Liver (tissue), 8 donors: ENCODE measurements at regions not wholly inside any gene's neighbourhood (a gene's known extent, or its start where the extent isn't known, plus 50 kb on each side); places are given as distances from the start of the nearest gene placed in this dataset.

Experiments
- DNase-seq: peaks from one replicate; pipeline ENCODE4 v3.0.0-alpha.2; 2017; ENCODE audit warnings: low spot score
- H3K27ac ChIP-seq, 2 donors: one replicate each; pipeline ENCODE4 v1.7.0; 2013; ENCODE audit warnings: inconsistent platforms in 2 of 2, low read length in 2 of 2, control low read depth in 1 of 2, low read depth in 1 of 2, mild to moderate bottlenecking in 1 of 2
- H3K27me3 ChIP-seq, 4 donors: one replicate each; pipeline versions ENCODE4 v1.6.1 to v1.7.0; 2013; ENCODE audit warnings: low read length in 3 of 4, inconsistent platforms in 1 of 4, mild to moderate bottlenecking in 1 of 4, moderate library complexity in 1 of 4; ENCODE audit not compliant: control insufficient read depth in 4 of 4, insufficient read depth in 4 of 4
- H3K36me3 ChIP-seq, 4 donors: one replicate each; pipeline versions ENCODE4 v1.6.1 to v1.7.0; 2013; ENCODE audit warnings: low read length in 3 of 4, mild to moderate bottlenecking in 3 of 4, low read depth in 1 of 4, moderate library complexity in 1 of 4; ENCODE audit not compliant: control insufficient read depth in 4 of 4, insufficient read depth in 3 of 4
- H3K4me1 ChIP-seq, 4 donors: one replicate each; pipeline versions ENCODE4 v1.6.1 to v1.7.0; 2013; ENCODE audit warnings: low read length in 3 of 4, mild to moderate bottlenecking in 3 of 4, moderate library complexity in 1 of 4; ENCODE audit not compliant: control insufficient read depth in 4 of 4, insufficient read depth in 4 of 4
- H3K4me3 ChIP-seq, 3 donors: one replicate each; pipeline versions ENCODE4 v1.6.1 to v1.7.0; 2013; ENCODE audit warnings: low read length in 3 of 3, control low read depth in 1 of 3, low read depth in 1 of 3, mild to moderate bottlenecking in 1 of 3
- H3K9ac ChIP-seq, 2 donors: one replicate each; pipeline ENCODE4 v1.7.0; 2013; ENCODE audit warnings: low read length in 2 of 2, mild to moderate bottlenecking in 2 of 2, moderate library complexity in 2 of 2, control low read depth in 1 of 2, low read depth in 1 of 2
- H3K9me3 ChIP-seq, 4 donors: one replicate each; pipeline versions ENCODE4 v1.6.1 to v1.7.0; 2013; ENCODE audit warnings: low read length in 3 of 4; ENCODE audit not compliant: control insufficient read depth in 4 of 4
- ATF3 ChIP-seq: IDR thresholded peaks from 2 replicates; pipeline ENCODE4 v1.6.1; 2016; ENCODE audit warnings: antibody characterized with exemption
- CTCF ChIP-seq: fragments of 150-350 bp; IDR thresholded peaks from 2 replicates; pipeline ENCODE4 v1.5.1; 2017; ENCODE audit warnings: improper control_type of control experiment, low read depth, low read length; ENCODE audit not compliant: missing input control
- FOXA1 ChIP-seq: IDR thresholded peaks from 2 replicates; pipeline ENCODE4 v1.6.1; 2016; ENCODE audit warnings: antibody characterized with exemption
- FOXA2 ChIP-seq: IDR thresholded peaks from 2 replicates; pipeline ENCODE4 v1.6.1; 2016; ENCODE audit warnings: antibody characterized with exemption
- GABPA ChIP-seq, 2 donors: IDR thresholded peaks in 1 of 2; conservative IDR thresholded peaks in 1 of 2; 2 replicates each; pipeline ENCODE4 v1.6.1; 2016; ENCODE audit warnings: antibody characterized with exemption in 2 of 2, mild to moderate bottlenecking in 1 of 2, moderate library complexity in 1 of 2
- HNF4A ChIP-seq, 2 donors: conservative IDR thresholded peaks; 2 replicates each; pipeline ENCODE4 v1.6.1; 2016; ENCODE audit warnings: antibody characterized with exemption in 2 of 2, mild to moderate bottlenecking in 2 of 2
- JUND ChIP-seq, 2 donors: IDR thresholded peaks; 2 replicates each; pipeline ENCODE4 v1.6.1; 2016; ENCODE audit warnings: antibody characterized with exemption in 2 of 2
- MAX ChIP-seq: IDR thresholded peaks from 2 replicates; pipeline ENCODE4 v1.6.1; 2016; ENCODE audit warnings: antibody characterized with exemption
- NR2F2 ChIP-seq: IDR thresholded peaks from 2 replicates; pipeline ENCODE4 v1.6.1; 2016; ENCODE audit warnings: antibody characterized with exemption
- RAD21 ChIP-seq, 2 donors: IDR thresholded peaks; 2 replicates each; pipeline ENCODE4 v1.6.1; 2016; ENCODE audit warnings: antibody characterized with exemption in 2 of 2, mild to moderate bottlenecking in 2 of 2
- REST ChIP-seq: IDR thresholded peaks from 2 replicates; pipeline ENCODE4 v1.6.1; 2016; ENCODE audit warnings: antibody characterized with exemption, mild to moderate bottlenecking
- RXRA ChIP-seq, 2 donors: IDR thresholded peaks; 2 replicates each; pipeline ENCODE4 v1.6.1; 2017 to 2018; ENCODE audit warnings: antibody characterized with exemption in 2 of 2, mild to moderate bottlenecking in 1 of 2
- TAF1 ChIP-seq: conservative IDR thresholded peaks from 2 replicates; pipeline ENCODE4 v1.6.1; 2016; ENCODE audit warnings: antibody characterized with exemption, mild to moderate bottlenecking
- ZBTB33 ChIP-seq: IDR thresholded peaks from 2 replicates; pipeline ENCODE4 v1.6.1; 2016; ENCODE audit warnings: antibody characterized with exemption
- WGBS: extraction: QIAGEN DNeasy Blood & Tissue Kit; methylation state at CpG from one replicate; pipeline ENCODE4 v1.1.7; 2013; 5-methylcytosine and 5-hydroxymethylcytosine counted together
- donor health status: healthy.
- donor health status: healthy.
- donor health status: healthy.
- donor health status: healthy.
- donor health status: healthy.

GRCh38 chr13:60221581-60221980 lies 57.9 kb upstream of the DIAPH3 start:
- no peaks in the 10 kb centered on the region for H3K36me3 ChIP-seq
- 80% methylated on average over 6 of the region's 6 CpGs for WGBS

GRCh38 chr13:60226507-60226906 lies 62.8 kb upstream of the DIAPH3 start:
- Histone ChIP-seq H3K9me3 (no peaks in the 10 kb centered on the region), H3K9ac (no peak overlapping the region), H3K36me3 (no peaks in the 10 kb centered on the region), H3K27ac (no peak overlapping the region), H3K4me1 (no peaks in the 10 kb centered on the region), H3K4me3 (no peak overlapping the region), H3K27me3 (no peaks in the 10 kb centered on the region)
- 20% methylated on average over 3 of the region's 3 CpGs for WGBS
- DNase-seq = no peak
- TF ChIP-seq FOXA2 (no peak), REST (no peak), NR2F2 (no peak), ZBTB33 (no peak), RAD21 (IDR thresholded peaks at IDR 0.05) (peak; percentile 23 to 45), HNF4A (conservative IDR thresholded peaks at IDR 0.05) (no peak), FOXA1 (no peak)

More at GRCh38 chr13:60221581-60221980, 57.9 kb upstream of the DIAPH3 start:
- Histone ChIP-seq H3K4me1 (no peaks in the 10 kb centered on the region), H3K9ac (no peak overlapping the region), H3K4me3 (no peak overlapping the region), H3K9me3 (no peaks in the 10 kb centered on the region), H3K27ac (no peak overlapping the region), H3K27me3 (no peaks in the 10 kb centered on the region)
- no peak for DNase-seq
- no peak for TF ChIP-seq CTCF
- no peak for TF ChIP-seq REST
- TF ChIP-seq RXRA (IDR thresholded peaks at IDR 0.05) = no peak
- no peak for TF ChIP-seq MAX
- no peak for TF ChIP-seq ATF3
- TF ChIP-seq JUND (IDR thresholded peaks at IDR 0.05) = no peak
- TF ChIP-seq FOXA2 = no peak
- TF ChIP-seq FOXA1 = no peak
- no peak for TF ChIP-seq HNF4A (conservative IDR thresholded peaks at IDR 0.05)
- no peak for TF ChIP-seq TAF1
- no peak for TF ChIP-seq GABPA (IDR thresholded peaks at IDR 0.05 in 1 of 2, conservative IDR thresholded peaks at IDR 0.05 in 1 of 2)
